H1 (cell line): ENCODE measurements at regions not wholly inside any gene's neighbourhood (a gene's known extent, or its start where the extent isn't known, plus 50 kb on each side); places are given as distances from the start of the nearest gene placed in this dataset.

Experiments
- EP300 ChIP-seq, 2 experiments: IDR thresholded peaks; 1 replicate in 1 of 2; 2 replicates in 1 of 2; pipeline ENCODE4 v1.6.1; 2011 to 2012; ENCODE audit warnings: low read depth in 2 of 2, low read length in 2 of 2, mild to moderate bottlenecking in 2 of 2, borderline replicate concordance in 1 of 2, inconsistent platforms in 1 of 2, moderate library complexity in 1 of 2
- GABPA ChIP-seq: IDR thresholded peaks from 2 replicates; pipeline ENCODE4 v1.6.1; 2011; ENCODE audit warnings: mild to moderate bottlenecking, low read length, moderate library complexity, borderline replicate concordance; ENCODE audit not compliant: insufficient read depth
- HDAC2 ChIP-seq, 2 experiments: fragments of 300-600 bp in 1 of 2; sonication (generic) in 1 of 2; IDR thresholded peaks; 2 replicates each; pipeline ENCODE4 v1.6.1; 2011 to 2012; ENCODE audit warnings: low read depth in 2 of 2, low read length in 2 of 2, mild to moderate bottlenecking in 2 of 2, moderate library complexity in 2 of 2, borderline replicate concordance in 1 of 2, inconsistent platforms in 1 of 2
- POLR2AphosphoS5 ChIP-seq: IDR thresholded peaks from 2 replicates; pipeline ENCODE4 v1.6.1; 2011; ENCODE audit warnings: low read depth, low read length
- RNF2 ChIP-seq: fragments of 200-900, 300-1000 bp; sonication (generic); IDR thresholded peaks from 2 replicates; pipeline ENCODE4 v1.7.1; 2016; ENCODE audit warnings: borderline replicate concordance, low read depth, mild to moderate bottlenecking, antibody characterized with exemption, low read length; ENCODE audit not compliant: poor library complexity, severe bottlenecking; ENCODE audit errors: missing control alignments
- SIX5 ChIP-seq: IDR thresholded peaks from 2 replicates; pipeline ENCODE4 v1.6.1; 2011; ENCODE audit warnings: mild to moderate bottlenecking, low read depth, low read length
- TAF1 ChIP-seq: IDR thresholded peaks from 2 replicates; pipeline ENCODE4 v1.6.1; 2011; ENCODE audit warnings: mild to moderate bottlenecking, low read depth, low read length
- TF ChIP-seq, protein P1 (sequence below), 3 experiments: IDR thresholded peaks; 1 replicate in 2 of 3; 2 replicates in 1 of 3; pipeline versions ENCODE4 v1.5.1 to v1.6.1; 2011; ENCODE audit warnings: low read length in 3 of 3, mild to moderate bottlenecking in 3 of 3, inconsistent platforms in 2 of 3, low read depth in 1 of 3, moderate library complexity in 1 of 3; ENCODE audit not compliant: insufficient read depth in 1 of 3; ENCODE audit errors: control extremely low read depth in 1 of 3
- TF ChIP-seq, protein P2 (sequence below): IDR thresholded peaks from 2 replicates; pipeline ENCODE4 v1.6.1; 2012; ENCODE audit warnings: inconsistent platforms
- TF ChIP-seq, protein P3 (sequence below): IDR thresholded peaks from 2 replicates; pipeline ENCODE4 v1.6.1; 2012; ENCODE audit warnings: low read length, inconsistent platforms

DNA sequence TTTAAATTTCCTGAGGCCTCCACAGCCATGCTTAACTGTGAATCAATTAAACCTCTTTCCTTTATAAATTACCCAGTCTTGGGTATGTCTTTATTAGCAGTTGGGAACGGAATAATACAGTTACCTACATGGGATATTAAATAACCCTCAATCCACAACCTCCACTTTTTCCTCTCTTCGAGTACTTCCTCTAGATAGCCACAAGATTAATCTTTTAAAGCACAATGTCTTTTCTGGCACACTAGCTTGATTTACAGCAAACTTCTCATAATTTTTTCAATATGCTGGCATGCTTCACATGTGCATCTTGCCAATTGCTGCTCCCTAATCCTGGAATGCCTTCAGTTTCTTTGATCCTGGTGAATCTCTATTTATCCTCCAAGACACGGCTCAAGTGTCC, 92.2 kb downstream of the P2RY1 start:
- TF ChIP-seq, protein P1, sequence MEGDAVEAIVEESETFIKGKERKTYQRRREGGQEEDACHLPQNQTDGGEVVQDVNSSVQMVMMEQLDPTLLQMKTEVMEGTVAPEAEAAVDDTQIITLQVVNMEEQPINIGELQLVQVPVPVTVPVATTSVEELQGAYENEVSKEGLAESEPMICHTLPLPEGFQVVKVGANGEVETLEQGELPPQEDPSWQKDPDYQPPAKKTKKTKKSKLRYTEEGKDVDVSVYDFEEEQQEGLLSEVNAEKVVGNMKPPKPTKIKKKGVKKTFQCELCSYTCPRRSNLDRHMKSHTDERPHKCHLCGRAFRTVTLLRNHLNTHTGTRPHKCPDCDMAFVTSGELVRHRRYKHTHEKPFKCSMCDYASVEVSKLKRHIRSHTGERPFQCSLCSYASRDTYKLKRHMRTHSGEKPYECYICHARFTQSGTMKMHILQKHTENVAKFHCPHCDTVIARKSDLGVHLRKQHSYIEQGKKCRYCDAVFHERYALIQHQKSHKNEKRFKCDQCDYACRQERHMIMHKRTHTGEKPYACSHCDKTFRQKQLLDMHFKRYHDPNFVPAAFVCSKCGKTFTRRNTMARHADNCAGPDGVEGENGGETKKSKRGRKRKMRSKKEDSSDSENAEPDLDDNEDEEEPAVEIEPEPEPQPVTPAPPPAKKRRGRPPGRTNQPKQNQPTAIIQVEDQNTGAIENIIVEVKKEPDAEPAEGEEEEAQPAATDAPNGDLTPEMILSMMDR (IDR thresholded peaks at IDR 0.05; ENCODE audit: control extremely low read depth in 1 of 3, insufficient read depth in 1 of 3, low read depth in 1 of 3, low read length in 3 of 3), result no peak
- TF ChIP-seq TAF1 (no peak), GABPA (no peak), SIX5 (no peak), RNF2 (no peak), POLR2AphosphoS5 (no peak), EP300 (IDR thresholded peaks at IDR 0.05; ENCODE audit: borderline replicate concordance in 1 of 2, low read depth in 2 of 2, low read length in 2 of 2) (no peak), HDAC2 (IDR thresholded peaks at IDR 0.05; ENCODE audit: borderline replicate concordance in 1 of 2, low read depth in 2 of 2, low read length in 2 of 2) (no peak)
- TF ChIP-seq, protein P2, sequence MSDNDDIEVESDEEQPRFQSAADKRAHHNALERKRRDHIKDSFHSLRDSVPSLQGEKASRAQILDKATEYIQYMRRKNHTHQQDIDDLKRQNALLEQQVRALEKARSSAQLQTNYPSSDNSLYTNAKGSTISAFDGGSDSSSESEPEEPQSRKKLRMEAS, result no peak
- TF ChIP-seq, protein P3, sequence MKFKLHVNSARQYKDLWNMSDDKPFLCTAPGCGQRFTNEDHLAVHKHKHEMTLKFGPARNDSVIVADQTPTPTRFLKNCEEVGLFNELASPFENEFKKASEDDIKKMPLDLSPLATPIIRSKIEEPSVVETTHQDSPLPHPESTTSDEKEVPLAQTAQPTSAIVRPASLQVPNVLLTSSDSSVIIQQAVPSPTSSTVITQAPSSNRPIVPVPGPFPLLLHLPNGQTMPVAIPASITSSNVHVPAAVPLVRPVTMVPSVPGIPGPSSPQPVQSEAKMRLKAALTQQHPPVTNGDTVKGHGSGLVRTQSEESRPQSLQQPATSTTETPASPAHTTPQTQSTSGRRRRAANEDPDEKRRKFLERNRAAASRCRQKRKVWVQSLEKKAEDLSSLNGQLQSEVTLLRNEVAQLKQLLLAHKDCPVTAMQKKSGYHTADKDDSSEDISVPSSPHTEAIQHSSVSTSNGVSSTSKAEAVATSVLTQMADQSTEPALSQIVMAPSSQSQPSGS, result no peak
